Effector memory CD8-positive, alpha-beta T cell (primary cell): ENCODE measurements at regions not wholly inside any gene's neighbourhood (a gene's known extent, or its start where the extent isn't known, plus 50 kb on each side); places are given as distances from the start of the nearest gene placed in this dataset.
"Not testable (repeated sequence)": the region's sequence is repeated elsewhere in the genome, so short reads cannot be mapped to it uniquely, and the experiment has no call there.

Experiments used
- ATAC-seq: fragments of 150-1000 bp; cut with Tn5 transposase; replicated peaks from 2 replicates; pipeline ENCODE4 v1.10.0; 2021; ENCODE audit warnings: mild to moderate bottlenecking, moderate library complexity
- DNase-seq, 3 experiments: peaks; one replicate each; pipeline ENCODE4 v3.0.0; 2021
- H3K27ac Mint-ChIP-seq, 2 donors: one replicate each; pipeline ENCODE4 v1.8.0; 2022; ENCODE audit warnings: mild to moderate bottlenecking in 2 of 2, mixed read lengths in 2 of 2, moderate library complexity in 2 of 2
- H3K27me3 Mint-ChIP-seq, 2 donors: one replicate each; pipeline ENCODE4 v1.8.0; 2022; ENCODE audit warnings: mixed read lengths in 2 of 2
- H3K36me3 Mint-ChIP-seq: one replicate; pipeline ENCODE4 v1.8.0; 2022; ENCODE audit warnings: mild to moderate bottlenecking, moderate library complexity, mixed read lengths; ENCODE audit not compliant: insufficient read depth
- H3K4me1 Mint-ChIP-seq, 2 donors: one replicate each; pipeline ENCODE4 v1.8.0; 2022; ENCODE audit warnings: low read depth in 2 of 2, mixed read lengths in 2 of 2
- H3K4me3 Mint-ChIP-seq, 2 donors: one replicate each; pipeline ENCODE4 v1.8.0; 2022; ENCODE audit warnings: mild to moderate bottlenecking in 2 of 2, mixed read lengths in 2 of 2, moderate library complexity in 2 of 2
- H3K9me3 Mint-ChIP-seq, 2 donors: one replicate each; pipeline ENCODE4 v1.8.0; 2022; ENCODE audit warnings: mixed read lengths in 2 of 2

DNA sequence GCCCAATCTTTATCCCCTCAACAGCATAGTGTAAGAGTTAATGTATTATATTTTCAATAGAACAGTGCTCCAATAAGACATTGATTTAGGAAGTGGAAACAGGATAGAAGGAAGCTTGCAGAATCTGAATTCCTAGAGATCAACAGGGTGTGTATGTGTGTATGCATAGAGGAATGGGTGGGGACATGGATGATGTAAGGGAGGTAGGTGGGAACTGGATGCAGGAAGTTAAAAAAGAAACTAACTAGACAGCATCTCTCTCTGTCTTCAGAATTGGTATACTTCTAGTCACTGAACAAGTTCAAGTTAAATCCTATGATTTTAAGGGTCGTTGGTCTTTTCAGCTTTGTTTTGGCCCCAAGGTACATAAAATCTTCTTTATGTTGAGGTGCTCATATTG, 196.6 kb downstream of the PMAIP1 start:
- Mint-ChIP-seq H3K9me3 (peaks cover 0 to 1% of the 10 kb centered on the region in 2 donors), H3K27ac (no peak overlapping the region), H3K4me3 (no peak overlapping the region), H3K27me3 (no peaks in the 10 kb centered on the region), H3K36me3 (no peaks in the 10 kb centered on the region), H3K4me1 (no peaks in the 10 kb centered on the region)
- no peak for ATAC-seq
- no peak for DNase-seq

DNA sequence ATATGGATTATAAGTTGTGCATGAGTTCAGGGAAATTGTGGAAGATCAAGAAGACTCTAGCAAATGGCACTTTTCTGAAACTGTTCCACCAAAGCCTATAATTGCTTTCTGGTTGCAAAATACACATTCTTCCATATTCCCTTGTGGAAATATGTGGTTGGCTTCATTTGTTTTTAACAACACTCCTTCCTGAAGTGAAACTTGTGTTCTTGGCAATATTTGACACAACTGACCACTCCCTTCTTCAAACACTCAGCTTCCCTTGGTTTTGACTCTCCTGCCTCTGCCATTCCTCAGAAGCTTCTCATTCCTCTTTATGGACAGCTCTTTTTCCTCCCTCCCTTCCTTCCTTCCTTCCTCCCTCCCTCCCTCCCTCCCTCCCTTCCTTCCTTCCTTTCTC, 192.3 kb downstream of the PMAIP1 start:
- ATAC-seq (no peak), DNase-seq (no peak)

DNA sequence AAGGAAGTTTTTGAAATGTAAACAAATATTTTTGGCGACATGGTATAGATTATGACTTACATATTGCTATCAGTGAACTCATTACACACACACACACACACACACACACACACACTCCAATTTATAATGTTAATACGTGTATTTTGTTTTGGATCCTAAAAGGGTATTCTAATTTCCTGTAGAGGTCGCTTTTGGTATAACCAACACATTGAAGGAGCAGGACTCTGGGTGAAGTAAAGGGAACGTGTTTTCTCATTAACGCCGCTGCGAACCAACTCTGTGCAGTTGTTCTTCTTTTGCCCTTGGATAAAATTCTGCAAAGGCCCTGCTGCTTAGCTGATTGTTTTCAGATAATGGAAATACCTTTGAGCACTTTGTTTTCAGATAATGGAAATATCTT, 190.4 kb downstream of the PMAIP1 start:
- Mint-ChIP-seq H3K36me3 (no peaks in the 10 kb centered on the region), H3K27ac (no peak overlapping the region), H3K27me3 (peaks cover 0 to 8% of the 10 kb centered on the region in 2 donors), H3K4me1 (no peaks in the 10 kb centered on the region), H3K9me3 (peaks cover 0 to 1% of the 10 kb centered on the region in 2 donors), H3K4me3 (no peak overlapping the region)
- ATAC-seq = no peak
- no peak for DNase-seq

More for the DNA sequence above, 192.3 kb downstream of the PMAIP1 start:
- Mint-ChIP-seq H3K36me3 (no peaks in the 10 kb centered on the region), H3K9me3 (peaks cover 0 to 1% of the 10 kb centered on the region in 2 donors), H3K27ac (no peak overlapping the region), H3K4me3 (no peak overlapping the region), H3K4me1 (no peaks in the 10 kb centered on the region), H3K27me3 (peaks cover 0 to 1% of the 10 kb centered on the region in 2 donors)

DNA sequence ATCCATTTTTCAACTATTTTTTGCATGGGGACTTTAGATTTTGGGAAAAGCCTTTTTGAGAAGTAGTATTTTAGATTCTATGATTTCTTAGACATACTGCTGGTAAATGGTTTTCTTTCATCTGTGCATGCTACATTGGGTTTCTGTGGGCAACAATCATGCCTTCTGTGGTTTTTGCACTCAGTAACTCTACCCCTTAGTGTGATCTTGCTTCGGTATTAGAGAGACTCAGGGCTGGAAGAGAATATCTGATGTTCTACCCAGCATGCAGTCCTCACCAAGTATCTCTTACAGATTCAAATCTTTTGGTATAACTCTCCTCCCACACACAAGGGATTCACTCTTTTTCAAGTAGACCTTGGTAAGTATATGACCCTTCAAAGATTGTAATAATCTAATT, 183.0 kb downstream of the PMAIP1 start:
- Mint-ChIP-seq H3K27ac (no peak overlapping the region), H3K4me3 (no peak overlapping the region), H3K4me1 (no peaks in the 10 kb centered on the region), H3K9me3 (no peaks in the 10 kb centered on the region), H3K27me3 (peaks cover 0 to 8% of the 10 kb centered on the region in 2 donors), H3K36me3 (no peaks in the 10 kb centered on the region)
- DNase-seq = no peak
- ATAC-seq = no peak

DNA sequence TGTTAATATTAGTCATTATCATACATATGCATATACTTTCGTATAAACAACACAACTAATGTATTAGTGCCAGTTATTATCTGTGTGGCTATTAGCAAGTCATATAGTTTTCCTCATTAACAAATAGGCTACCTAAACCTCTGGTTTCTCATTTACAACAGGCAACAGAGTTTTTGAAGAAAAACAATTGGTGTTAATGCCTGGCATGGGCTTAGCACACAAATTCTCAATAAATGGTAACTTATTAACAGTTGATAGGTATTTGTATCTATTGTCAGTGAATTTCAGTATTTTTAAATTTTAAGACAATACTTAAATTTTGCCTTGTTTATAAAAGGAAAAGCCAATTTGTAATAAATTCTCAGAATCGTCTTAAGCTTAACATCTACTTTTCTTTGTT, 182.5 kb downstream of the PMAIP1 start:
- ATAC-seq = no peak
- Mint-ChIP-seq H3K36me3 (no peaks in the 10 kb centered on the region), H3K27me3 (peaks cover 0 to 8% of the 10 kb centered on the region in 2 donors), H3K27ac (no peak overlapping the region), H3K9me3 (no peaks in the 10 kb centered on the region), H3K4me1 (no peaks in the 10 kb centered on the region), H3K4me3 (no peak overlapping the region)
- DNase-seq = no peak

DNA sequence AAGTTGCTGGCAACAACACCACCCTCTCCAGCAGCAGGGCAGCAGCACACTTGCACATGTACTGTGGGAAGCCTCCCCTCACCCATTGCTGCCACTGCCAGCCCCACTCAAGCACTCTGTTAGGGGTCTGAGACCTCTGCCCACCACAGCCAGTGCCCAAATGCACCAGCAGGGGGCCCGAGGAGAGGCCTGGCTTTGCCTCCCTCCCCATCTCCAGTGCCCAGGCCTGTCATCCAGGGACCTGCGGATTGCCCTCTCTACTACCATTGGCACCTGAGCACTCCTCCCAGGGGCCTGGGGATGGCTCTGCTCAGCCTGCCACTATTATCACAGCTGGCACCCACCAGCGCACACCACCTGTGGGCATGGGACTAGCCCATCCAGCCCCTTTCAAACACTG, 175.7 kb downstream of the PMAIP1 start:
- Mint-ChIP-seq H3K4me3 (no peak overlapping the region), H3K27ac (no peak overlapping the region), H3K4me1 (no peaks in the 10 kb centered on the region), H3K9me3 (peaks cover 0 to 12% of the 10 kb centered on the region in 2 donors), H3K27me3 (peaks cover 5 to 21% of the 10 kb centered on the region in 2 donors), H3K36me3 (peaks cover 3% of the 10 kb centered on the region)
- ATAC-seq (no peak), DNase-seq (no peak)

DNA sequence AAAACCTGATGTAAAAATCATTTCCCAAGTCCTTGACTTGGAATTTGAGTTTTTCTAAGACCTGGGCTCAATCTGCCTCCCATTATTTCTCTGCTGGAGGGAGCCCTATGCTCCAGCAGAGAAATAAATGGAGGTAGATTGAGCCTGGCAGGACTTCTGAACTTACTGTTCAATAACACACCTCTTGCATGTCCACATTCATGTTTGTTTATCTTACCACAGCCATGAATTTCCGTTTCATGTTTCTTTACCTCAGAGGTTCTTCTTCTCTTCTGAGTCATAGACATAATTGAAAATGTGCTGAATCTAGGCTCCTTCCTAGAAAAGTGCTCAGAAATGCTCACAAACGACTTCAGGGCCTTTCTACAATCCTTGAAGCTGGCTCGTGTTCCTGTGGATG, 170.8 kb downstream of the PMAIP1 start:
- no peak overlapping the region for H3K4me3 Mint-ChIP-seq
- peaks cover 0 to 6% of the 10 kb centered on the region in 2 donors for H3K9me3 Mint-ChIP-seq

DNA sequence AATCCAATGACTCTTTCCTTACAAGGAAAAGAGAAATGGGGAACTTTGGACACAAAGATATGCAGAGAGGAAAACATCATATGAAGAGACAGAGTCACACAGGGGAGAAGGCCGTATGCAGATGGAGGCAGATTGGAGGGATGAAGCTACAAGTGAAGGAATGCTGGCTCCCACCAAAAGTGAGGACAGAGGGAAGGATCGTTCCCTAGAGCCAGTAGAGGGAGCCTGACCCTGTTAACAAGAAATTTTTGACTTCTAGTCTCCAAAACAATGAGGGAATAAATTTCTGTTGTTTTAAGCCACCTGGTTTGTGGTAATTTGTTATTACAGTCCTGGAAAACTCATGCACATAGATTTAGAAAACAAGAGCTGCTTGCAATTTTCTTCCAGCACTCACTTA, 169.3 kb downstream of the PMAIP1 start:
- H3K9me3 Mint-ChIP-seq = peaks cover 2% of the 10 kb centered on the region in 2 donors
- no peaks in the 10 kb centered on the region for H3K36me3 Mint-ChIP-seq
- peaks cover 12 to 19% of the 10 kb centered on the region in 2 donors for H3K27me3 Mint-ChIP-seq
- no peaks in the 10 kb centered on the region for H3K4me1 Mint-ChIP-seq
- ATAC-seq (no peak), DNase-seq (no peak)
- no peak overlapping the region for H3K27ac Mint-ChIP-seq
- no peak overlapping the region for H3K4me3 Mint-ChIP-seq

More for the DNA sequence above, 170.8 kb downstream of the PMAIP1 start:
- DNase-seq = no peak
- no peak overlapping the region for H3K27ac Mint-ChIP-seq
- H3K4me1 Mint-ChIP-seq = no peaks in the 10 kb centered on the region
- no peak for ATAC-seq
- H3K27me3 Mint-ChIP-seq = peaks cover 6 to 26% of the 10 kb centered on the region in 2 donors
- peaks cover 3% of the 10 kb centered on the region for H3K36me3 Mint-ChIP-seq

DNA sequence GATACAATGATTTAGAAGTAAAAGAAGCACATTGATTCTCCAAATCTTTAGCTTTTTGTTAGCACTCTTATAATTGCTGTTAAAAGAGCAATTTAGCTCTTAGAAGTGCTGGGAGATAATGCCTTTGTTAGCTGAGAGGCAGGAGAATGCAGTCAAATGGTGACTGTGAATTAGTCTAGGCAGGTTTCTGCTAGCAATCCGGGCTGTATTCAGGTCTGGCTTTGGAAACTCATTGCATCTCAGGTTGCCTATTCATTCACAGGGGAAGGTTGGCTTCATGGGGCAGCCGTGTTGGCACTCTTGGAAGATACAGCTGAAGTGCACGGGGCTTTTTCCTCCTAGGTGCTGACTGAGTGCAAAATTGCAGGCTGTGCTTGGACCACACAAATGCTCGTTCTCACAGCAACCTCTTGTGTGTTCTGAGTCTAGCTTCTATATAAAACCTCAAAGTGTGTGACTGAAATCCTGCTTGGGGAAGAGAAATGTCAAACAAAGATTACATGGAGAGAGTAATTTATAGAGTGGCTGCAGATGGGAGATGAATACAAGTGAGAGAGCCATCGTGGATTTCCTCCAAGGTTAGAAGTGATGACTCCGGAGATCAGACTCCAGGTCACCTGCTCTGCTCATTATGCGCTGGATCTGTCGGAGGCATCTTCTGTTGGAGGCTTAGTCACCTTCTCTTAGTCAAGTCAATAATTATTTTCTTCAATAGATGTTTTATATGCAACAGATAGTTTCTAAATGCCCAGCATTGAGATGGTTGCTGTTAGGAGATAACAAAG, 167.8 kb downstream of the PMAIP1 start:
- Mint-ChIP-seq H3K27me3 (peaks cover 13 to 32% of the 10 kb centered on the region in 2 donors), H3K9me3 (peaks cover 0 to 2% of the 10 kb centered on the region in 2 donors), H3K4me1 (no peaks in the 10 kb centered on the region), H3K4me3 (no peak overlapping the region), H3K27ac (no peak overlapping the region), H3K36me3 (no peaks in the 10 kb centered on the region)
- ATAC-seq (no peak), DNase-seq (no peak)

DNA sequence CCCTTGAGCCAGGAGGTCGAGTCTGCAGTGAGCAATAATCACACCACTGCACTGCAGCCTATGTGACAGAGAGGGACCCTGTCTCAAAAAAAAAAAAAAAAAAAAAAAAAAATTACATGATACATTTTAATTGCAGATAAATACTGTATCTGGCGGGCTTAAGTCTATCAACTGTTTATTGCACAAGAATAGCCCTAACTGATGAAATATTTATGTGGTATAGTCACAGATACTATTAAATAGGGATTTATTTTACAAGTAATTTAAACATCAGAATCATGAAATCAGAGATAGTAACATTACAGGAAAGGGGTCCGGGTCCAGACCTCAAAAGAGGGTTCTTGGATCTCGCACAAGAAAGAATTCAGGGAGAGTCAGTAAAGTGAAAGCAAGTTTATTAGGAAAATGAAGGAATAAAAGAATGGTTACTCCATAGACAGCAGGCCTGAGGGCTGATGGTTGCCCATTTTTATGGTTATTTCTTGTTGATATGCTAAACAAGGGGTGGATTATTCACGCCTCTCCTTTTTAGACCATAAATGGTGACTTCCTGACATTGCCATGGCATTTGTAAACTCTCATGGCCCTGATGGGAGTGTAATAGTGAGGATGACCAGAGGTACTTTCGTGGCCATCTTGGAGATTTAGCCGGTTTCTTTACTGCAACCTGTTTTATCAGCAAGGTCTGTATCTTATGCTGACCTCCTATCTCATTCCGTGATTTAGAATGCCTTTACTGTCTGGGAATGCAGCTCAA, 166.6 kb downstream of the PMAIP1 start:
- H3K9me3 Mint-ChIP-seq = peaks cover 0 to 2% of the 10 kb centered on the region in 2 donors
- H3K27me3 Mint-ChIP-seq = peaks cover 25 to 35% of the 10 kb centered on the region in 2 donors
- no peak for ATAC-seq
- H3K4me1 Mint-ChIP-seq = no peaks in the 10 kb centered on the region
- H3K27ac Mint-ChIP-seq = no peak overlapping the region
- no peak for DNase-seq
- H3K4me3 Mint-ChIP-seq = no peak overlapping the region
- H3K36me3 Mint-ChIP-seq = no peaks in the 10 kb centered on the region

DNA sequence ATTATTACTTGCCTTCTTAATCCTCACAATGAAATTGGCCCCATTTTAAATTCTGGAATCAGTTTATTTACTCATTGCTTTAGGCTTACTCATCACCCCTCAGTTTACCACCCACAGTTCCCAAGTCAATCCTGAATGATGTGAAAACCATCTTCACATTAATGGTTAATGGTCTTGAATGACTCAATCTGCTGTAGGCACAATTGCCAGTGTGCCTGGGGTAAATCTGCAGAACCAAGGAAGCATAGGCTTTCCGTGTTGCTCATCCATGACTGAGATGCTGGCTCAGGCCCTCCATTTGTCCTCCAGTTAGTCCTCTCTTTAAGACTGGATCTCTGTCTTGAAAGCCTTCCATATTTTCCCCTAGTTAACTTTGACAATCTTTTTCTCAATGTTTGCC, 164.5 kb downstream of the PMAIP1 start:
- no peaks in the 10 kb centered on the region for H3K4me1 Mint-ChIP-seq
- no peak overlapping the region for H3K27ac Mint-ChIP-seq
- peaks cover 20 to 44% of the 10 kb centered on the region in 2 donors for H3K27me3 Mint-ChIP-seq
- no peak overlapping the region for H3K4me3 Mint-ChIP-seq
- H3K36me3 Mint-ChIP-seq = no peaks in the 10 kb centered on the region
- DNase-seq = no peak
- H3K9me3 Mint-ChIP-seq = peaks cover 0 to 2% of the 10 kb centered on the region in 2 donors
- no peak for ATAC-seq

DNA sequence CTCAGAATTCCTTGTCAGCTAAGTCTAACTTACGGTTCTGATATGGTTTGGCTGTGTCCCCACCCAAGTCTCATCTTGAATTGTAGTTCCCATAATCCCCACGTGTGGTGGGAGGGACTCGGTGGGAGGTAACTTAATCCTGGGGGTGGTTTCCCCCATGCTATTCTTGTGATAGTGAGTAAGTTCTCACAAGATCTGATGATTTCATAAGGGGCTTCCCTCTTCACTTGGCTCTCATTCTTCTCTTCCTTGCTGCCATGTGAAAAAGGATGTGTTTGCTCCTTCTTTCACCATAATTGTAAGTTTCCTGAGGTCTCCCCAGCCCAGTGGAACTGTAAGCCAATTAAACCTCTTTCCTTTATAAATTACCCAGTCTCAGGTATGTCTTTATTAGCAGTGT, 163.0 kb downstream of the PMAIP1 start:
- not testable (repeated sequence) for H3K27ac Mint-ChIP-seq, ATAC-seq, DNase-seq, H3K4me3 Mint-ChIP-seq, H3K36me3 Mint-ChIP-seq, H3K9me3 Mint-ChIP-seq, H3K4me1 Mint-ChIP-seq
- H3K27me3 Mint-ChIP-seq = peaks cover 20 to 41% of the 10 kb centered on the region in 2 donors

DNA sequence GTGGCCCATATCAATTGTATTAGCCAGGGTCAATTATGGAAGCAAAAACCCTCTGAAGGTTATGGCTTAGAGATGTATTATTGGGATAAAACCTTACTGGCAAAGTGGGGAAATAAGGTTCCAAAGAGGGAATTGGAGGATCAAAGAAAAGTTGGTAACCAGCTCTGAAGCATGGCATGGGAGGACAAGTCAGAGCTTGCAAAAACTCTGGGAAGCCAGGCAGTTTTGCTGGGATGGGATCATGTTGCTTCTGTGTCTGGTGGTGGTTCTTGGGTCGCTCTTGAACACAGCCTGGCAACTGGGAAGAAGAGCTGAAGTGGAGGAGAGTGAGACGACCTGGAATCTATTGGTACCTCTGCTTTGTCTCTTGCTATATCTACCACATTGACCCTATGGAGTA, 162.6 kb downstream of the PMAIP1 start:
- no peak overlapping the region for H3K4me3 Mint-ChIP-seq
- ATAC-seq (no peak), DNase-seq (no peak)
- H3K9me3 Mint-ChIP-seq = peaks cover 0 to 4% of the 10 kb centered on the region in 2 donors
- H3K4me1 Mint-ChIP-seq = no peaks in the 10 kb centered on the region
- no peaks in the 10 kb centered on the region for H3K36me3 Mint-ChIP-seq
- H3K27ac Mint-ChIP-seq = no peak overlapping the region
- peaks cover 20 to 37% of the 10 kb centered on the region in 2 donors for H3K27me3 Mint-ChIP-seq

DNA sequence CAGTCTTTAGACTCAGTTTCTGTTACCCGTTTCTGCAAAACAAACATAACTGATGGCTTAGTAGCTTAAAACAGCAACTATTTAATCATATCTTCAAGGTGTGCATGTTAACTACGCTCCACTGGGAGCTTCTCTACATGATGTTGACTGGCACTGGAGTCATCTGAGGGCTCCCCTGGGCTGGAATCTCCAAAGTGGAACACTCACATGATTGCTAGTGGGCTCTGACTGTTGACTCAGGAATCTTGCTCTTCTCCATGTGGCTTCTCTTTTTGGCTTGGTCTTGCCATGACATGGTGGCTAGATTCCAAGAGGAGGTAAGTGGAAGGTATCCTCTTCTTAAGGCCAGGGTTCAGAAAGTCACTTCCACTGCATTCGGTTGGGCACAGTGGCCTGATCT, 160.8 kb downstream of the PMAIP1 start:
- Mint-ChIP-seq H3K27ac (no peak overlapping the region), H3K4me1 (no peaks in the 10 kb centered on the region), H3K9me3 (peaks cover 0 to 4% of the 10 kb centered on the region in 2 donors), H3K4me3 (no peak overlapping the region), H3K27me3 (peaks cover 20 to 35% of the 10 kb centered on the region in 2 donors), H3K36me3 (no peaks in the 10 kb centered on the region)
- ATAC-seq (no peak), DNase-seq (no peak)
